Gastroesophageal sphincter (tissue), 3 donors: ENCODE measurements at regions not wholly inside any gene's neighbourhood (a gene's known extent, or its start where the extent isn't known, plus 50 kb on each side); places are given as distances from the start of the nearest gene placed in this dataset.

Experiments
- CTCF ChIP-seq, 4 experiments: fragments of 200-600 bp in 2 of 4; fragments of 450-650 bp in 2 of 4; sonication (generic) in 1 of 4; IDR thresholded peaks; one replicate each; pipeline ENCODE4 v1.5.1; 2017 to 2019; ENCODE audit warnings: antibody characterized with exemption in 4 of 4, mild to moderate bottlenecking in 2 of 4, moderate library complexity in 2 of 4
- POLR2A ChIP-seq, 2 donors: fragments of 450-650 bp; IDR thresholded peaks; one replicate each; pipeline ENCODE4 v1.6.1; 2017; ENCODE audit warnings: antibody characterized with exemption in 2 of 2, mild to moderate bottlenecking in 2 of 2, moderate library complexity in 1 of 2
- POLR2AphosphoS5 ChIP-seq: sonication (generic); formaldehyde crosslinking; IDR thresholded peaks from one replicate; pipeline ENCODE4 v1.6.1; 2017; ENCODE audit warnings: antibody characterized with exemption

- no peak for TF ChIP-seq POLR2A (IDR thresholded peaks at IDR 0.05)
- TF ChIP-seq CTCF (IDR thresholded peaks at IDR 0.05): no peak
- no peak for TF ChIP-seq POLR2AphosphoS5
These were observed 416.7 kb downstream of the LRRIQ3 start for GRCh38 chr1:73781251-73781650.
